Breast epithelium (tissue), 4 donors: ENCODE measurements at regions not wholly inside any gene's neighbourhood (a gene's known extent, or its start where the extent isn't known, plus 50 kb on each side); places are given as distances from the start of the nearest gene placed in this dataset.

Experiments used
- DNase-seq, 2 donors: peaks; one replicate each; pipeline ENCODE4 v3.0.0-alpha.2; 2019; ENCODE audit warnings: low spot score in 2 of 2
- H3K27ac ChIP-seq, 2 donors: fragments of 200-600 bp; sonication (generic) in 1 of 2; one replicate each; pipeline ENCODE4 v1.5.1; 2016 to 2019; ENCODE audit warnings: mild to moderate bottlenecking in 1 of 2
- H3K27me3 ChIP-seq, 2 donors: fragments of 200-600 bp; sonication (generic) in 1 of 2; one replicate each; pipeline versions ENCODE4 v1.5.1 to v1.6.0; 2017 to 2019; ENCODE audit warnings: control low read depth in 1 of 2, mild to moderate bottlenecking in 1 of 2
- H3K36me3 ChIP-seq: fragments of 200-600 bp; one replicate; pipeline ENCODE4 v1.5.1; 2019
- H3K4me1 ChIP-seq, 2 donors: fragments of 200-600 bp; sonication (generic); one replicate each; pipeline ENCODE4 v1.5.1; 2016 to 2019; ENCODE audit warnings: control low read depth in 1 of 2
- H3K4me3 ChIP-seq, 3 donors: fragments of 200-600 bp; sonication (generic); 1 replicate in 2 of 3; 2 replicates in 1 of 3; pipeline ENCODE4 v1.5.1; 2016 to 2019; ENCODE audit warnings: mild to moderate bottlenecking in 3 of 3, moderate library complexity in 2 of 3
- H3K9me3 ChIP-seq, 2 donors: fragments of 200-600 bp; sonication (generic) in 1 of 2; one replicate each; pipeline ENCODE4 v1.5.1; 2016 to 2019; ENCODE audit warnings: control low read depth in 1 of 2
- CTCF ChIP-seq, 3 donors: fragments of 450-650 bp; IDR thresholded peaks; one replicate each; pipeline ENCODE4 v1.5.1; 2016 to 2017; ENCODE audit warnings: antibody characterized with exemption in 3 of 3, mild to moderate bottlenecking in 3 of 3, moderate library complexity in 3 of 3
- POLR2A ChIP-seq: fragments of 450-650 bp; IDR thresholded peaks from one replicate; pipeline ENCODE4 v1.6.1; 2016; ENCODE audit warnings: antibody characterized with exemption, mild to moderate bottlenecking, moderate library complexity
- POLR2AphosphoS5 ChIP-seq, 3 donors: sonication (generic); formaldehyde crosslinking; IDR thresholded peaks; one replicate each; pipeline ENCODE4 v1.6.1; 2017; ENCODE audit warnings: antibody characterized with exemption in 3 of 3
- intact Hi-C: fragments of 100-400 bp; cut with DNase I; formaldehyde crosslinking; loops from one replicate; pipeline ENCODE4 v1.15.1; 2023; ENCODE audit warnings: low total_unique reads

DNA sequence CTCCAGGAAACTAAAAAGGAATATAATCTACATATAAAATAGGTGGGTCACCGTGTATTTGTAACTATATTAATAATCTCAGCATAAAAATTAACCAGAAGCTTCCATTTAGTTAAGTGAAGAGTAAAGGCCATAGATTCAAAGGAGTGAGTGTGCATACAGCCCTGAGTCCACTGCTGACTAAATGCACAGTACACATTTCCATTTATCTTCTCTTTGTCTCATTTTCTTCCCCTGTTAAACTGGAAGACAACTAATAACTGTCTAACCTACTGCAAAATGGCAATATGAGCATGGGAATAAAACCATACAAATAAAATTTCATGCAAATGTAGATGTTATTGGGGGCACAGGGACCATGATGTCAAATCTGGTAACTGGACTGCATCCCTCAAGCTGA, 59.9 kb upstream of the DAB2 start:
- H3K27ac ChIP-seq: no peak overlapping the region
- no peaks in the 10 kb centered on the region for H3K36me3 ChIP-seq
- H3K27me3 ChIP-seq: no peaks in the 10 kb centered on the region
- no peaks in the 10 kb centered on the region for H3K9me3 ChIP-seq
- DNase-seq: no peak
- intact Hi-C loops: loop anchor here (10.0 kb wide), 1 partner anchor 1360 kb away; the partner anchor contains the start of gene CARD6
- TF ChIP-seq CTCF (IDR thresholded peaks at IDR 0.05) (no peak), POLR2A (no peak), POLR2AphosphoS5 (IDR thresholded peaks at IDR 0.05) (no peak)
- no peak overlapping the region for H3K4me3 ChIP-seq
- no peaks in the 10 kb centered on the region for H3K4me1 ChIP-seq

DNA sequence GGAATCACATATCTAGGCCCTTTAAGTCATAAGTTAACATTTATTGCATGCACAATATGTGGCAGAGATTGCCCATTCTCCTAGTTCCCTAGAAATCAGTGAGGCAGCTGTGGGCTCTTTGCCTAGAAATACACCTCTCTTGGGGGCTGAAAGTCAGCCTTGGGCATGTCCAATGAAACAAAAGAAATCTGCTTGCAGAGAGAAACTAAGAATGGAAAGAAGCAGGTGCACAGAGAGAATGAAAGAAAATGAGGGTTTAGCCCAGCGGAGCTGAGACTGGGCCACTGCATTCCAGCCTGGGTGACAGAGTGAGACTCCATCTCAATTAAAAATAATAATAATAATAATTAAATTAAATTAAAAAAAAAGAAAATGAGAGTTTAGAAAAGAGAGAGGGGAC, 57.3 kb upstream of the DAB2 start:
- intact Hi-C loops: loop anchor here (10.0 kb wide), 1 partner anchor 1363 kb away; the partner anchor contains the start of gene CARD6
- no peak overlapping the region for H3K4me3 ChIP-seq
- TF ChIP-seq POLR2AphosphoS5 (IDR thresholded peaks at IDR 0.05) (no peak), POLR2A (no peak), CTCF (IDR thresholded peaks at IDR 0.05) (no peak)
- H3K27ac ChIP-seq: no peak overlapping the region
- no peak for DNase-seq
- no peaks in the 10 kb centered on the region for H3K4me1 ChIP-seq
- H3K9me3 ChIP-seq: no peaks in the 10 kb centered on the region
- no peaks in the 10 kb centered on the region for H3K36me3 ChIP-seq
- H3K27me3 ChIP-seq: no peaks in the 10 kb centered on the region

GRCh38 chr5:39479537-39479936, 54.8 kb upstream of the DAB2 start:
- Histone ChIP-seq H3K27me3 (no peaks in the 10 kb centered on the region), H3K27ac (no peak overlapping the region), H3K4me3 (no peak overlapping the region), H3K4me1 (no peaks in the 10 kb centered on the region), H3K9me3 (no peaks in the 10 kb centered on the region), H3K36me3 (no peaks in the 10 kb centered on the region)
- intact Hi-C loops: no loop called here
- TF ChIP-seq POLR2A: no peak
- no peak for TF ChIP-seq POLR2AphosphoS5 (IDR thresholded peaks at IDR 0.05)
- TF ChIP-seq CTCF (IDR thresholded peaks at IDR 0.05): no peak
- DNase-seq: no peak

- H3K36me3 ChIP-seq: no peaks in the 10 kb centered on the region
- intact Hi-C loops: no loop called here
- H3K27me3 ChIP-seq: no peaks in the 10 kb centered on the region
- H3K4me1 ChIP-seq: no peaks in the 10 kb centered on the region
- no peak for TF ChIP-seq POLR2A
- TF ChIP-seq POLR2AphosphoS5 (IDR thresholded peaks at IDR 0.05): no peak
- no peak for TF ChIP-seq CTCF (IDR thresholded peaks at IDR 0.05)
- H3K27ac ChIP-seq: no peak overlapping the region
- no peaks in the 10 kb centered on the region for H3K9me3 ChIP-seq
- no peak overlapping the region for H3K4me3 ChIP-seq
- DNase-seq: no peak
Measured at GRCh38 chr5:39478863-39479262, 54.1 kb upstream of the DAB2 start.

GRCh38 chr5:39476843-39477220, 52.1 kb upstream of the DAB2 start:
- no peak overlapping the region for H3K27ac ChIP-seq
- H3K9me3 ChIP-seq: no peaks in the 10 kb centered on the region
- H3K4me3 ChIP-seq: no peak overlapping the region
- TF ChIP-seq POLR2A: no peak
- TF ChIP-seq CTCF (IDR thresholded peaks at IDR 0.05): no peak
- no peak for TF ChIP-seq POLR2AphosphoS5 (IDR thresholded peaks at IDR 0.05)
- H3K4me1 ChIP-seq: no peaks in the 10 kb centered on the region
- intact Hi-C loops: no loop called here
- no peak for DNase-seq
- H3K36me3 ChIP-seq: no peaks in the 10 kb centered on the region
- no peaks in the 10 kb centered on the region for H3K27me3 ChIP-seq
